Endothelial cell of umbilical vein (primary cell): ENCODE measurements at regions not wholly inside any gene's neighbourhood (a gene's known extent, or its start where the extent isn't known, plus 50 kb on each side); places are given as distances from the start of the nearest gene placed in this dataset.

Source experiments
- BruUV-seq: library from RNA; stranded (reverse); fragments of 400-500 nt; replicated peaks from 2 replicates; lab custom pipeline; 2021; lab: Mats Ljungman, UMichigan
- CTCF ChIA-PET: fragments of 300-600, 350-600 bp; sonication (Branson Sonifier 250); formaldehyde crosslinking; loops from one replicate; lab custom pipeline; 2021; ENCODE audit warnings: antibody characterized with exemption, inconsistent platforms; lab: Charles Lee
- POLR2A ChIA-PET: fragments of 300-600, 350-600 bp; sonication (Branson Sonifier 250); formaldehyde crosslinking; loops from one replicate; lab custom pipeline; 2021; ENCODE audit warnings: antibody characterized with exemption, inconsistent platforms; lab: Charles Lee
- DNase-seq: peaks from one replicate; pipeline ENCODE4 v3.0.0-alpha.2; 2011; ENCODE audit warnings: low read depth, low spot score
- FAIRE-seq: peaks from 2 replicates; lab custom pipeline; 2011; peaks lifted over from hg19 to GRCh38; lab: Jason Lieb, UNC
- H2AFZ ChIP-seq: 2 replicates; pipeline ENCODE4 v1.6.0; 2012; ENCODE audit warnings: low read depth, low read length, control low read depth, inconsistent platforms
- H3K27ac ChIP-seq: 2 replicates; pipeline ENCODE4 v1.5.1; 2011; ENCODE audit warnings: low read depth, mild to moderate bottlenecking, control low read depth, low read length, moderate library complexity; ENCODE audit not compliant: insufficient read depth
- H3K27me3 ChIP-seq, 2 experiments: 2 replicates each; pipeline versions ENCODE4 v1.6.0 to v1.6.1; 2011; ENCODE audit warnings: low read length in 2 of 2, mixed read lengths in 1 of 2; ENCODE audit not compliant: control insufficient read depth in 2 of 2, insufficient read depth in 2 of 2
- H3K36me3 ChIP-seq, 2 experiments: 2 replicates in 1 of 2; 3 replicates in 1 of 2; pipeline ENCODE4 v1.5.1; 2011; ENCODE audit warnings: low read length in 2 of 2, mild to moderate bottlenecking in 1 of 2, moderate library complexity in 1 of 2; ENCODE audit not compliant: control insufficient read depth in 2 of 2, insufficient read depth in 2 of 2; ENCODE audit errors: extremely low read depth in 1 of 2
- H3K4me1 ChIP-seq: 3 replicates; pipeline ENCODE4 v1.5.1; 2011; ENCODE audit warnings: mild to moderate bottlenecking, low read length; ENCODE audit not compliant: control insufficient read depth, insufficient read depth; ENCODE audit errors: extremely low read depth
- H3K4me2 ChIP-seq: 2 replicates; pipeline ENCODE4 v1.6.1; 2011; ENCODE audit warnings: low read length, control low read depth, mixed read lengths; ENCODE audit not compliant: insufficient read depth
- H3K4me3 ChIP-seq, 3 experiments: fragments of 200-600 bp in 1 of 3; sonication (generic), shearing (Covaris generic) in 1 of 3; replicated peaks in 1 of 3; 2 replicates each; pipeline ENCODE4 v1.5.1; 2011 to 2016; ENCODE audit warnings: control low read depth in 3 of 3, low read length in 3 of 3, mild to moderate bottlenecking in 2 of 3, inconsistent platforms in 1 of 3, low read depth in 1 of 3, moderate library complexity in 1 of 3; ENCODE audit not compliant: insufficient read depth in 1 of 3
- H3K79me2 ChIP-seq: 2 replicates; pipeline ENCODE4 v1.6.0; 2012; ENCODE audit warnings: low read length, inconsistent platforms; ENCODE audit not compliant: control insufficient read depth, insufficient read depth
- H3K9ac ChIP-seq: replicated peaks from 2 replicates; pipeline ENCODE3; 2011; ENCODE audit warnings: low read length, control low read depth; ENCODE audit not compliant: insufficient read depth; ENCODE audit errors: extremely low read depth
- H3K9me1 ChIP-seq: replicated peaks from 3 replicates; pipeline ENCODE4 v1.6.0; 2011; ENCODE audit warnings: mild to moderate bottlenecking, low read length; ENCODE audit not compliant: control insufficient read depth, insufficient read depth; ENCODE audit errors: extremely low read depth
- H3K9me3 ChIP-seq: replicated peaks from 2 replicates; pipeline ENCODE4 v1.5.1; 2012; ENCODE audit warnings: low read length, inconsistent platforms; ENCODE audit not compliant: control insufficient read depth, insufficient read depth
- H4K20me1 ChIP-seq: replicated peaks from 2 replicates; pipeline ENCODE3; 2011; ENCODE audit warnings: mild to moderate bottlenecking, low read length; ENCODE audit not compliant: control insufficient read depth, insufficient read depth; ENCODE audit errors: extremely low read depth
- EZH2 ChIP-seq: IDR thresholded peaks from 2 replicates; pipeline ENCODE4 v1.6.1; 2012; ENCODE audit warnings: borderline replicate concordance, low read depth, mild to moderate bottlenecking, moderate library complexity, low read length, inconsistent platforms; ENCODE audit not compliant: severe bottlenecking
- FOS ChIP-seq: IDR thresholded peaks from 2 replicates; pipeline ENCODE4 v1.6.1; 2011; ENCODE audit warnings: mild to moderate bottlenecking, low read length, moderate library complexity, borderline replicate concordance; ENCODE audit not compliant: insufficient read depth
- GATA2 ChIP-seq: IDR thresholded peaks from 2 replicates; pipeline ENCODE4 v1.7.0; 2011; ENCODE audit warnings: low read depth, mild to moderate bottlenecking, moderate library complexity, mixed read lengths, low read length; ENCODE audit not compliant: insufficient read length, insufficient read depth
- JUN ChIP-seq: IDR thresholded peaks from 2 replicates; pipeline ENCODE4 v1.6.1; 2011; ENCODE audit warnings: borderline replicate concordance, low read depth; ENCODE audit not compliant: insufficient read length, insufficient read depth
- MAX ChIP-seq: IDR thresholded peaks from 2 replicates; pipeline ENCODE4 v1.6.1; 2011; ENCODE audit not compliant: insufficient read depth, insufficient read length
- MYC ChIP-seq: IDR thresholded peaks from one replicate; pipeline ENCODE4 v1.6.1; 2011; ENCODE audit warnings: mild to moderate bottlenecking, low read depth, low read length
- POLR2A ChIP-seq: IDR thresholded peaks from 2 replicates; pipeline ENCODE4 v1.6.1; 2012; ENCODE audit warnings: low read depth, mild to moderate bottlenecking, control low read depth, low read length
- POLR2AphosphoS5 ChIP-seq: IDR thresholded peaks from 2 replicates; pipeline ENCODE4 v1.6.1; 2012; ENCODE audit warnings: low read depth, mild to moderate bottlenecking, control low read depth, low read length, moderate library complexity; ENCODE audit not compliant: insufficient read depth
- dilution Hi-C: fragments of 300-500 bp; cut with MboI; formaldehyde crosslinking; loops from one replicate; pipeline ENCODE4 v1.15.0; 2019; ENCODE audit warnings: low sequenced_read_pairs; ENCODE audit not compliant: extremely low pct_ligation_motif_present
- intact Hi-C: fragments of 100-400 bp; cut with micrococcal nuclease; formaldehyde crosslinking; loops from one replicate; pipeline ENCODE4 v1.10.0; 2022
- TF ChIP-seq, protein P1 (sequence below), 2 donors: IDR thresholded peaks; 1 replicate in 1 of 2; 2 replicates in 1 of 2; pipeline ENCODE4 v1.5.1; 2011; ENCODE audit warnings: low read length in 2 of 2, mild to moderate bottlenecking in 2 of 2, moderate library complexity in 2 of 2, control low read depth in 1 of 2, inconsistent platforms in 1 of 2, low read depth in 1 of 2; ENCODE audit not compliant: insufficient read depth in 1 of 2; ENCODE audit errors: extremely low read depth in 1 of 2

DNA sequence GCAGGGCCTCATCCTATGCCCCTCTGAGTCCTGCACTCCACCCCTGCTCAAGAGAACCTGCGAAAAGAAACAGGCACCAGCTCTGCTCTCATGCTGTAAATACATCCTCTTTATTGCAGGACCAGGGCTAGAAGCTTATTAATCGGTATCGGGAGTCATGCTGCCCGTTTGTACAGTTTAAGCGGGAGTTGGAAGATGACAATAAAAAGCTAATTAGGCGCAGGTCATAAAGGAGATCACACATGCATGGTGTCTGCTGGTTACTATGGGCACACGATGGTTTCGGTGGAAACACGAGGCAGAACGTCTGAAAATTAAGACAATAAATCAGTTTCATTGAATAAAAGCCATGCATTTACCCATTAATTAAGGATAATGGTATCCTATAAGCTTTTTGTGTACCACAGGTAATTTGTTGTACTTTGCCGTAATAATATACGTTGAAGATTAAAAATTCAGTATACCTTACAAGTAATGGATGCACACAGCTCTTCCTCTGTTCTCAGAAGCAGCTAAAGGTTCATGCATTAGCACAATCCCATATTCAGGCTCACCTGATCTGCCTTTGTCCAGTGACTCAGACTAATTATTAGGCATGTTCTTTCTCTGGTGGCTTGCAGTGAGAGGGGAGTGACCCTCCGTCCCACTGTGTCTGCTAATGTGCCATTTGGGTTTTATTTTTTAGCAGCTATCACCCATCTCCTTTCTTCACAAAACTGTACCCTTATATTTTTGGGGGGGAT is 406.0 kb downstream of the TSHZ3 start:
- no peak for TF ChIP-seq EZH2
- TF ChIP-seq, protein P1, sequence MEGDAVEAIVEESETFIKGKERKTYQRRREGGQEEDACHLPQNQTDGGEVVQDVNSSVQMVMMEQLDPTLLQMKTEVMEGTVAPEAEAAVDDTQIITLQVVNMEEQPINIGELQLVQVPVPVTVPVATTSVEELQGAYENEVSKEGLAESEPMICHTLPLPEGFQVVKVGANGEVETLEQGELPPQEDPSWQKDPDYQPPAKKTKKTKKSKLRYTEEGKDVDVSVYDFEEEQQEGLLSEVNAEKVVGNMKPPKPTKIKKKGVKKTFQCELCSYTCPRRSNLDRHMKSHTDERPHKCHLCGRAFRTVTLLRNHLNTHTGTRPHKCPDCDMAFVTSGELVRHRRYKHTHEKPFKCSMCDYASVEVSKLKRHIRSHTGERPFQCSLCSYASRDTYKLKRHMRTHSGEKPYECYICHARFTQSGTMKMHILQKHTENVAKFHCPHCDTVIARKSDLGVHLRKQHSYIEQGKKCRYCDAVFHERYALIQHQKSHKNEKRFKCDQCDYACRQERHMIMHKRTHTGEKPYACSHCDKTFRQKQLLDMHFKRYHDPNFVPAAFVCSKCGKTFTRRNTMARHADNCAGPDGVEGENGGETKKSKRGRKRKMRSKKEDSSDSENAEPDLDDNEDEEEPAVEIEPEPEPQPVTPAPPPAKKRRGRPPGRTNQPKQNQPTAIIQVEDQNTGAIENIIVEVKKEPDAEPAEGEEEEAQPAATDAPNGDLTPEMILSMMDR (IDR thresholded peaks at IDR 0.05; ENCODE audit: extremely low read depth in 1 of 2, insufficient read depth in 1 of 2, low read depth in 1 of 2, low read length in 2 of 2) = no peak
- no peak for TF ChIP-seq FOS
- TF ChIP-seq MYC = no peak
- TF ChIP-seq POLR2A = no peak
- FAIRE-seq (no peak), DNase-seq (no peak)
- Histone ChIP-seq H3K9me1 (no peaks in the 10 kb centered on the region), H3K9me3 (peaks cover 6% of the 10 kb centered on the region), H3K4me3 (no peak overlapping the region), H3K27me3 (no peaks in the 10 kb centered on the region), H3K79me2 (no peaks in the 10 kb centered on the region), H3K27ac (no peak overlapping the region), H2AFZ (no peak overlapping the region), H3K36me3 (no peaks in the 10 kb centered on the region), H3K4me1 (no peaks in the 10 kb centered on the region), H3K9ac (no peak overlapping the region), H4K20me1 (no peaks in the 10 kb centered on the region), H3K4me2 (no peak overlapping the region)
- no TSS peak for BruUV-seq
- ChIA-PET POLR2A (no interaction called here), CTCF (no interaction called here)
- dilution Hi-C loops (no loop called here), intact Hi-C loops (no loop called here)

GRCh38 chr19:30942636-30943035 is 406.6 kb downstream of the TSHZ3 start:
- FAIRE-seq (no peak), DNase-seq (no peak)
- no peak overlapping the region for H3K4me2 ChIP-seq
- no peak overlapping the region for H2AFZ ChIP-seq
- no peak overlapping the region for H3K9ac ChIP-seq
- no peaks in the 10 kb centered on the region for H3K36me3 ChIP-seq
- H3K9me3 ChIP-seq = peaks cover 6% of the 10 kb centered on the region
- H3K27me3 ChIP-seq = no peaks in the 10 kb centered on the region
- no TSS peak for BruUV-seq
- H3K79me2 ChIP-seq = no peaks in the 10 kb centered on the region
- H4K20me1 ChIP-seq = no peaks in the 10 kb centered on the region
- ChIA-PET CTCF (no interaction called here), POLR2A (no interaction called here)
- no peak for TF ChIP-seq FOS
- TF ChIP-seq MAX = no peak
- no peak for TF ChIP-seq EZH2
- no peak for TF ChIP-seq GATA2
- no peak for TF ChIP-seq MYC
- TF ChIP-seq POLR2A = no peak
- TF ChIP-seq POLR2AphosphoS5 = no peak
- TF ChIP-seq JUN = no peak
- TF ChIP-seq, protein P1 (IDR thresholded peaks at IDR 0.05; ENCODE audit: extremely low read depth in 1 of 2, insufficient read depth in 1 of 2, low read depth in 1 of 2, low read length in 2 of 2) = no peak
- dilution Hi-C loops = no loop called here
- no peak overlapping the region for H3K4me3 ChIP-seq
- no peak overlapping the region for H3K27ac ChIP-seq
- intact Hi-C loops = no loop called here
- no peaks in the 10 kb centered on the region for H3K4me1 ChIP-seq
- no peaks in the 10 kb centered on the region for H3K9me1 ChIP-seq
